ENCODE measurements at regions not wholly inside any gene's neighbourhood (a gene's known extent, or its start where the extent isn't known, plus 50 kb on each side); places are given as distances from the start of the nearest gene placed in this dataset.
A peak's percentile ranks its signal among the peaks of the same experiment; 100 is the strongest.

DNA sequence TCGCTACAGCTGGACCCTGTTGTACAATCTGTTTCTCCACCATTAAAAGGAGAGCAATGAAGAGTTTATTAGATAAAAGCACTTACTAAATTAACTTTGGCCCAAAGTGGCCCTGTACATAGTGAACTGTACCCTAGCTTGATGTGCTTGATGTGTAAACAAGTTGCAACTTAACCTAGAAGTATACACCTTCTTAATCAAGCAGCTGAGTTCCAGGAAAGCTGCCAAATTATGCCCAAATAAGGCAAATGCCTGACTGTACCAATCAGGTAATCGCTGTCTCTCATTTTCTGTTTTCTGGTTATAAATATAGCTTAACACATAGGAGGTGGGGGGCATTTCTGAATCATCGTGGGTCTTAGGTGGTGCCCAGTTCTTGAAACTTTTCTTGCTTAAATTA lies 704.8 kb upstream of the CBLB start:
- Histone ChIP-seq H3K9ac (ENCODE audit: low read length) (no peak overlapping the region), H4K20me1 (ENCODE audit: insufficient read depth, low read length) (no peaks in the 10 kb centered on the region), H3K36me3 (ENCODE audit: insufficient read depth, low read length) (no peaks in the 10 kb centered on the region), H3K27me3 (ENCODE audit: insufficient read depth, low read length) (no peaks in the 10 kb centered on the region), H3K4me1 (ENCODE audit: insufficient read depth, low read length, severe bottlenecking) (peaks cover 9% of the 10 kb centered on the region), H3K27ac (ENCODE audit: low read depth, low read length, poor library complexity, severe bottlenecking) (no peak overlapping the region), H3K9me3 (ENCODE audit: low read length) (no peaks in the 10 kb centered on the region), H3F3A (ENCODE audit: insufficient read depth, low read length) (no peaks in the 10 kb centered on the region), H3K4me2 (ENCODE audit: low read length) (no peak overlapping the region), H2AFZ (ENCODE audit: low read length) (no peak overlapping the region), H3K4me3 (ENCODE audit: low read depth, low read length, poor library complexity, severe bottlenecking) (no peak overlapping the region), H3K9me2 (ENCODE audit: low read depth, low read length) (no peaks in the 10 kb centered on the region), H3K79me2 (ENCODE audit: insufficient read depth, low read length) (no peaks in the 10 kb centered on the region)
- TF ChIP-seq, protein P1, sequence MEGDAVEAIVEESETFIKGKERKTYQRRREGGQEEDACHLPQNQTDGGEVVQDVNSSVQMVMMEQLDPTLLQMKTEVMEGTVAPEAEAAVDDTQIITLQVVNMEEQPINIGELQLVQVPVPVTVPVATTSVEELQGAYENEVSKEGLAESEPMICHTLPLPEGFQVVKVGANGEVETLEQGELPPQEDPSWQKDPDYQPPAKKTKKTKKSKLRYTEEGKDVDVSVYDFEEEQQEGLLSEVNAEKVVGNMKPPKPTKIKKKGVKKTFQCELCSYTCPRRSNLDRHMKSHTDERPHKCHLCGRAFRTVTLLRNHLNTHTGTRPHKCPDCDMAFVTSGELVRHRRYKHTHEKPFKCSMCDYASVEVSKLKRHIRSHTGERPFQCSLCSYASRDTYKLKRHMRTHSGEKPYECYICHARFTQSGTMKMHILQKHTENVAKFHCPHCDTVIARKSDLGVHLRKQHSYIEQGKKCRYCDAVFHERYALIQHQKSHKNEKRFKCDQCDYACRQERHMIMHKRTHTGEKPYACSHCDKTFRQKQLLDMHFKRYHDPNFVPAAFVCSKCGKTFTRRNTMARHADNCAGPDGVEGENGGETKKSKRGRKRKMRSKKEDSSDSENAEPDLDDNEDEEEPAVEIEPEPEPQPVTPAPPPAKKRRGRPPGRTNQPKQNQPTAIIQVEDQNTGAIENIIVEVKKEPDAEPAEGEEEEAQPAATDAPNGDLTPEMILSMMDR (IDR thresholded peaks at IDR 0.05; ENCODE audit: low read length), result no peak
- no peak for TF ChIP-seq EZH2 (IDR thresholded peaks at IDR 0.05; ENCODE audit: borderline replicate concordance, low read length)

DNA sequence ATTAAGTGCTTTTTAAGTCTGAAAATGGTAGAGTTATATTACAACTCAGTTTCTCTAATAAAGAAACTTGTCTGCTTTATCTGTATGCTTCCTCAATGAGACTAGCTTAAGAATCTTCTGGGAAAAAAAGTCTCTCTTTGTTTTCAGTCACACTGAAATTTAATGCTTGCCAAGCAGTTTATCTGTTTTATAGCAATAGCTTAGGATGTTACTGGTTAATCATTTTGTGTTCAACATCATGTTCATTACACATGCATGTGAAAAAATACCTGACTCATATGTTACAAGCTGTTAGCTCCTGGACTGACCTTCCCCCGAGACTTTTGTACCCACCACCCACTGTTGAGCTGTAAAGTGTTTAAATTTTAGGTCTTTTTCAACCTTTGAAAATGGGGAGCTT lies 706.2 kb upstream of the CBLB start:
- H4K20me1 ChIP-seq (ENCODE audit: insufficient read depth, low read length), result no peaks in the 10 kb centered on the region
- no peaks in the 10 kb centered on the region for H3K36me3 ChIP-seq (ENCODE audit: insufficient read depth, low read length)
- H2AFZ ChIP-seq (ENCODE audit: low read length), result no peak overlapping the region
- peaks cover 9% of the 10 kb centered on the region for H3K4me1 ChIP-seq (ENCODE audit: insufficient read depth, low read length, severe bottlenecking)
- H3K27ac ChIP-seq (ENCODE audit: low read depth, low read length, poor library complexity, severe bottlenecking), result no peak overlapping the region
- no peak overlapping the region for H3K4me2 ChIP-seq (ENCODE audit: low read length)
- no peaks in the 10 kb centered on the region for H3K9me2 ChIP-seq (ENCODE audit: low read depth, low read length)
- H3K27me3 ChIP-seq (ENCODE audit: insufficient read depth, low read length), result no peaks in the 10 kb centered on the region
- no peaks in the 10 kb centered on the region for H3K9me3 ChIP-seq (ENCODE audit: low read length)
- H3K79me2 ChIP-seq (ENCODE audit: insufficient read depth, low read length), result no peaks in the 10 kb centered on the region
- H3K9ac ChIP-seq (ENCODE audit: low read length), result no peak overlapping the region
- no peaks in the 10 kb centered on the region for H3F3A ChIP-seq (ENCODE audit: insufficient read depth, low read length)
- H3K4me3 ChIP-seq (ENCODE audit: low read depth, low read length, poor library complexity, severe bottlenecking), result no peak overlapping the region
- no peak for TF ChIP-seq EZH2 (IDR thresholded peaks at IDR 0.05; ENCODE audit: borderline replicate concordance, low read length)
- TF ChIP-seq, protein P1 (IDR thresholded peaks at IDR 0.05; ENCODE audit: low read length), result no peak

DNA sequence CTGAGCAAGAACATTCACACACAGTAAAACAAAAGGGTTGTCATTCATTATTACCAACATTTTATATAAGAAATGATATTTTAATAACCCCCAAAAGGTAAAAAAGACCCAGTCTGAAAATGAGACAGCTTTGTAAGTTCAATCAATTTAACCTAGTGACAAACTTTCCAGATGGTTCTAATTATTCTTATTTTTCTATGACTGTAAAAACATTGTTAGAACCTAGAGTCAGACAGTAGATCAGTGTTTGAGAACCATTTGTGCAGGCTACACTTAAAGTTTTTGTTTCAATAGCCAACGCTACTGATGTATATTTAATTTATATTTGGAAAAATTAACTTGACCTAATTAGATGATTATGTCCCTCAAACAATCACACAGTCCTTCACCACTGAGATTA lies 708.4 kb upstream of the CBLB start:
- Histone ChIP-seq H3K4me1 (ENCODE audit: insufficient read depth, low read length, severe bottlenecking) (peaks cover 9% of the 10 kb centered on the region), H3K36me3 (ENCODE audit: insufficient read depth, low read length) (no peaks in the 10 kb centered on the region), H3K27ac (ENCODE audit: low read depth, low read length, poor library complexity, severe bottlenecking) (no peak overlapping the region), H3K27me3 (ENCODE audit: insufficient read depth, low read length) (no peaks in the 10 kb centered on the region), H3K79me2 (ENCODE audit: insufficient read depth, low read length) (no peaks in the 10 kb centered on the region), H2AFZ (ENCODE audit: low read length) (peak overlapping the region; percentile 40; the same call in 1 of the 2 replicates), H3K4me2 (ENCODE audit: low read length) (no peak overlapping the region), H3F3A (ENCODE audit: insufficient read depth, low read length) (no peaks in the 10 kb centered on the region), H3K9ac (ENCODE audit: low read length) (no peak overlapping the region), H3K9me3 (ENCODE audit: low read length) (no peaks in the 10 kb centered on the region), H3K4me3 (ENCODE audit: low read depth, low read length, poor library complexity, severe bottlenecking) (no peak overlapping the region), H4K20me1 (ENCODE audit: insufficient read depth, low read length) (no peaks in the 10 kb centered on the region), H3K9me2 (ENCODE audit: low read depth, low read length) (no peaks in the 10 kb centered on the region)
- TF ChIP-seq EZH2 (IDR thresholded peaks at IDR 0.05; ENCODE audit: borderline replicate concordance, low read length), result no peak
- TF ChIP-seq, protein P1 (IDR thresholded peaks at IDR 0.05; ENCODE audit: low read length), result no peak

Data from OCI-LY1 (cell line).